ENCODE measurements at regions not wholly inside any gene's neighbourhood (a gene's known extent, or its start where the extent isn't known, plus 50 kb on each side); places are given as distances from the start of the nearest gene placed in this dataset.

- TF ChIP-seq CTCF (IDR thresholded peaks at IDR 0.05; ENCODE audit: poor library complexity) (no peak), EZH2 (IDR thresholded peaks at IDR 0.05; ENCODE audit: borderline replicate concordance) (no peak)
These were observed 238.6 kb upstream of the TNP1 start for GRCh38 chr2:217098435-217098834.
